GM12891 (cell line): ENCODE measurements at regions not wholly inside any gene's neighbourhood (a gene's known extent, or its start where the extent isn't known, plus 50 kb on each side); places are given as distances from the start of the nearest gene placed in this dataset.

ENCODE experiments used
- DNase-seq: peaks from one replicate; pipeline ENCODE4 v3.0.0; 2011; ENCODE audit warnings: low spot score; ENCODE audit not compliant: insufficient read length
- FAIRE-seq: peaks from 2 replicates; lab custom pipeline; 2011; peaks lifted over from hg19 to GRCh38; lab: Jason Lieb, UNC
- PAX5 ChIP-seq: IDR thresholded peaks from 2 replicates; pipeline ENCODE4 v1.6.1; 2011; ENCODE audit warnings: low read length, moderate library complexity, mild to moderate bottlenecking; ENCODE audit not compliant: insufficient read depth, severe bottlenecking
- POLR2A ChIP-seq: IDR thresholded peaks from 2 replicates; pipeline ENCODE4 v1.6.1; 2011; ENCODE audit warnings: low read depth, low read length, control low read depth
- POLR2AphosphoS5 ChIP-seq: IDR thresholded peaks from 2 replicates; pipeline ENCODE4 v1.6.1; 2011; ENCODE audit warnings: low read depth, low read length, control low read depth
- POU2F2 ChIP-seq: IDR thresholded peaks from 2 replicates; pipeline ENCODE4 v1.6.1; 2011; ENCODE audit warnings: low read depth, mild to moderate bottlenecking, control low read depth, low read length, moderate library complexity
- SPI1 ChIP-seq: IDR thresholded peaks from 2 replicates; pipeline ENCODE4 v1.6.1; 2011; ENCODE audit warnings: low read depth, low read length, control low read depth
- TAF1 ChIP-seq: IDR thresholded peaks from 2 replicates; pipeline ENCODE4 v1.6.1; 2011; ENCODE audit warnings: low read depth, low read length, control low read depth

DNA sequence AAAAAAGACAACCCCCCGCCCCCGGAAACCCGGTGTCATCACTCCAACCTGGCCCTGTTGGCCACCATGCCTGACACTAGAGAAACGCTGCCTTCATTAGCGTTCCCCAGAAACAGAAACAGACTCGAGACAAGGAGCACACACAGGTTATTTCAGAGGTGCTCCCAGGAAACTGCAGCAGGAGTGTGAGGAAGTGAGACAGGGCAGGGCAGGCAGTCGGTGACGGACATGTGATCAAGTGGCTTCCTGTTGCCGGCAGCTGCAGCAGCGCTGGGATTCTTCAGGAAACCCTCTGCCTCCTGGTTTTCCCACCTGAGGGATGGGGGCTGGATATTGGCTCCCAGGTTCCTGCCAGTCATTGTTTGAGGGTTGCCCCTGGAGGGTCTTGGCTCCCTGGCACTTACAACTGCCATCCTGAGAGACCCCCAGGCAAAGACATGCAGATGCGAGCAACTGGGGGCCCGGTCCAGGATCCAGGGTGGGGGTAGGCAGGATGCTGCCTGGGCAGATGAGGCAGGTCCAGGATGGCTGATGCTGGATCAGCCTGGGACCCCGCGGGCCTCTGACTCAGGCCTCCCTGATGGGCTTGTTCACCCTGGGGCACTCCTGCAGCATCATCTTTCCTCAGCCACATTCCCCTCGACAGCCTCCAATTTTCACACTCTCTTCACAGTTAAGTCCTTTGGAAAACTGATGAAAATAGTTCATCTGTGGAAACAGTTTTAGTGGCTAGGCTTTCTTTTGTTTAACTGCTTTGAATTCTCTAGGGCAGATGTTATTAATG, 150.7 kb upstream of the SYNDIG1 start:
- no peak for FAIRE-seq

DNA sequence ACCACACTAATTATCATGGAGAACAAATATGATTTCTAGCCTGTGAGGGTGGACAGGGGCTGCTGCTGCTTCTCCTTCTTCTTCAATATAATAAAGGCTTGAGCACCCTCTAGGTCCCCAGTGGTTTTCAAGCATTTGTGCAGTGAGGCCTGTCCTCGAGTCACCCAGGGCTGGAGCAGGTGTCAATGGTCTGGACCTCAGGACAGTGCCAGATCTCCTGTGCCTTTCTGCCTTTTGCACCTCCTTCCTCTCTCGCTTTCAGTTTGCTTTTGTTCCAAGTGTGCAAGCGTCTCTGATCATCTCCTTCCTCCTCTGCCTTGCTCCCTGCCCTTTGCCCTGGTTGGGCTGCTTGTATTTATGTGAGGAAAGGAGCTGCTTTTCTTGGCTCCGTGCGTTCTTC, 152.2 kb upstream of the SYNDIG1 start:
- FAIRE-seq (no peak), DNase-seq (no peak)
- TF ChIP-seq POLR2AphosphoS5 (no peak), TAF1 (no peak), SPI1 (no peak), POLR2A (no peak), POU2F2 (no peak), PAX5 (no peak)

More for the DNA sequence above, 150.7 kb upstream of the SYNDIG1 start:
- no peak for TF ChIP-seq POU2F2
- no peak for TF ChIP-seq POLR2AphosphoS5
- TF ChIP-seq POLR2A = no peak
- TF ChIP-seq TAF1 = no peak
- no peak for DNase-seq

DNA sequence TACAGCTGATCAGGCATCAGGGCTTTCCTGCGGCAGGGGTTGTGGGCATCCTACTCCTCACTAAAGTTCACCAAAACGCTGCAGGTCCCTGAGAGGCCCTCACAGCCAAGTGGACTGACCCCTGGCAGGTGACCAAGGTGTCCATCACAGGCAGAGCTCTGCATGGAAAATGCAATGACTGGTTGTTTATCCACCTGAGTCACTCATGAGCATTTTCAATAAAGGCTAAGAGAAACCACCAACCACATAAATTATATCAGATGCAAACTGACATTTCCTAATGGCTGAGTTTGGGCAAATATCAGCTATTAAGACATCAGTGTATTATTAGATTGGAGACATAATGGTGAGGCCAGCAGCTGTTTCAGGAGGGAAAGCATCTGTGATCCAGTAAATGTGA, 152.7 kb upstream of the SYNDIG1 start:
- FAIRE-seq = no peak
- TF ChIP-seq SPI1 (no peak), POU2F2 (no peak), POLR2A (no peak), PAX5 (no peak), POLR2AphosphoS5 (no peak), TAF1 (no peak)
- no peak for DNase-seq

DNA sequence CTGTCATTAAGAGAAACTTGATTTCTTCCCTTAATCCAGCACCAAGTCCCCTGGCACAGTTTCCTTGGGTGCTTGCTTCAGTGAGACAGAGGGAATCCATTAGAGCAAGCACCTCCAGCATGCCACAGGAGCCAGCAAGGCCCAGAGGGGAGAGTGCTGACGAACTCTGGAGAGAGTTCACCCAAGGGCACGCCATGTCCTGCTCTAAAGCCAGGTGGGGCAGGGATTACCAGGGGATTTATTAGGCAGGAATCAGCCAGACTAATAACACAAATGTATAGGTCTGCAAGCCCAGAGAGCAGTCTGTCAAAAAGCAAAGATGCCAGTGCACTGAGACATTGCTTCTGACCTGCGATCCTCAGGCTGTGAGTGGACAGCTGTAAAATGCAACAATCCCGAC, 155.4 kb upstream of the SYNDIG1 start:
- FAIRE-seq (no peak), DNase-seq (no peak)
- TF ChIP-seq PAX5 (no peak), SPI1 (no peak), POLR2AphosphoS5 (no peak), POU2F2 (no peak), POLR2A (no peak), TAF1 (no peak)

DNA sequence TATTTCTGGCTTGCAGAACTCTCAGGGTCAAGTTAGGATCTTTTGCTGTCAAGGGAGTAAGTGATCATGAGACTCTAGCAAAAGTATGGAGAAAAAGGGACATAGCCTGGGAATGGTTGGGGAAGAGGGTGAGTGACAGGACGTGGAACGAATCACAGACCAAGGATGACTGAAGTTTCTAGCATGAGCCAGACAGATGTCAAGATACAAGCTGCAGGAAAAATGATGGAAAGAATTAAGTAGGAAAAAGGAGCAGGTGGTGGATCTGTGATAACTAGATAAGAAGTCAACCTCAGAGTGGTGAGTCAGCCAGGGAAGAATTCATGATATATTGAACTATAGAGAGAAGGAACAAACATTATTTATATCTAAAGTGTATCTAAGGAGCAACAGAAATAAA, 159.8 kb upstream of the SYNDIG1 start:
- FAIRE-seq (no peak), DNase-seq (no peak)
- TF ChIP-seq POLR2A = no peak
- no peak for TF ChIP-seq POLR2AphosphoS5
- no peak for TF ChIP-seq PAX5

DNA sequence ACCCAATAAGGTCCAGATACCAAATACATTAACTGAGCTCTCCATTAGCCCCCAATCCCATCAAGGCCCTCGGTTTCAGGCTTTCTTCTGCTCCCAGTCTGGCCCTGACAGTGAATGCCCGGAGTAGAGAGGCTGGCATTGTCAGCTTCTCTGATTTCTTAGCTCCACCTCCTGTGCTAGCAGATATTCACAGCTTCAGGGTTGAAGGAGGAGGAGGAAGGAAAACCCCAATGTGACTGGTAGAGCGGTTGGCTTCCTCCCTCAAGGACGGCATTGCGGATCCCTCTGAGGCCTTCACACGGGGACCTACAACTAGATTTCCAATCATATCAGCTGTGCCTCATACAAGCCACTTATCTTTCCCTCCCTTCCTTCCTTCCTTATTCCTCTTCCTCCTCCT, 164.1 kb upstream of the SYNDIG1 start:
- TF ChIP-seq TAF1 (no peak), PAX5 (no peak), POLR2A (no peak), SPI1 (no peak), POU2F2 (no peak)
- FAIRE-seq = no peak
- DNase-seq = no peak

DNA sequence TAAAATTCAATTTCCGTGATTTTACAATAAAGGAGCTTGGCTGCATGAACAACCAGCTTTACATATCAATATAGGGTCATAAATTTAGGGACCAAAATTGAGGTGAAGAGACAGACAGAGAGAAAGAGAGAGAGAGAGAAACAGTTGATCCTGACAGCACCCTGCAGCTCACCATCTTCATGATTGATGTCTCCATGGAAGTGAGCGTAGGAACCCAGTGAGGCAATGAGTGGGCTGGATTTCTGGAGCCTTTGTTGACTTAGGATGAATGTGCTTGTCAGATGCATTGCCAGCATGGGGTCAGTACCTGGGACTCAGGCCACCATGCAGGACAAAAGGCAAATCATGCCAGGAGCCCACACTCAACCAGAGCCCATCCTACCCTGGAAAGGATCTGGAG, 165.1 kb upstream of the SYNDIG1 start:
- TF ChIP-seq TAF1 (no peak), PAX5 (no peak), POLR2AphosphoS5 (no peak), POU2F2 (no peak), POLR2A (no peak), SPI1 (no peak)
- FAIRE-seq (no peak), DNase-seq (no peak)

DNA sequence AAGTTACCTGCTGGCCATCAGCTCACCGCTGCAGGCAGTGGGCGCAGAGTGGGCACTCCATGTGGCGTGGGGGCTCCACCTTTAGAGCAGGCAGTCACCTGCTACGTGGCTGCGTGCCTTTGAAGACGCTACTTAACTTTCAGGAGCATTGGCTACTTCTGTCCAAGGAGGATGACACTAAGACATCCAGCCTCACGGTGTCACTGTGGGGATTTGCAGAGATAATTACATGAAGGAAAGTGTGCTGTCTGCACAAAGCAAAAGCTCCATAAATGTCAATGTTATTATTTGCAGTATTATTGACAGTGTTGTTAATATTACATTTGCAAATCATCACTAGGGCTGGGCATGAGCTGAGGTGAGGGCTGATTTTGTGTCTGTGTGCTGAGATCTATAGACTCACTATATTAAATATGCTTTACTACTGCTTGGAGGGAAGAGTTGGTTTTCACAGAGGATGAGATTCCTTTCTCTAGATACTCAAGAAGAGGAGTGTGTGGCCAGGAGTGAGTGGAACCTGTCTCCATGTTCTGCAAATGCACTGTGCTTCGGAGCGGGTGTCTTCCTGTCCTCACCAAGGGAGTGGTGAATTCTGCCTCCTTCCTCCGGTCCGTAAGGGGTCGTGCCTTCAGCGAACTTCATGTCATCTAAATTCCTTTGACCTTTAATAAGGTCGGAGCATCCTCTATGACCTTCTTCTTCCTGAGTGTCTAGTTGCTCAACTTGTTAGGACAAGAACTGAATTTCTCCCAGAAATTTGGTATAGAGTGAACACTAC, 165.8 kb upstream of the SYNDIG1 start:
- DNase-seq (no peak), FAIRE-seq (no peak)

DNA sequence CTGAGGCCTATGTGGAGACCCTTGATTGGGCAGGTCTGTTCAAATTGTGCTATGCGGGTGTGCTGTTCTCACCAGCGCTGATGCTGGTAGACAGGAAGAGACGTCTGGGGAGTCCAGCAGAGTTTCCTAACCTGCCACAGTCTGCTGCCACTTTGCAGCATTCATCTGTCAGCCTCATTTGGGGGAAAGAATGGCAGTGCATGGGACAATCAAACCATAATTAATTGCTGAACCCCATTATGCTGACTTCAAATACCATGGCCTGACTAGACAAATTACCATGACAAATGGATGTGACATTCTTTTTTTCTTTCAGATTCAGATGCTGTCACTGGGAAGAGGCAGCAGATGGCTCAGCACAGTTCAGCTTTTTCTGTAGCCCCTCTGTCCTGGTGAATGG, 171.4 kb upstream of the SYNDIG1 start:
- FAIRE-seq (no peak), DNase-seq (no peak)
- TF ChIP-seq TAF1 (no peak), POLR2AphosphoS5 (no peak), POU2F2 (no peak), POLR2A (no peak), SPI1 (no peak), PAX5 (no peak)

More for the DNA sequence above, 165.8 kb upstream of the SYNDIG1 start:
- TF ChIP-seq POLR2AphosphoS5 (no peak), TAF1 (no peak), SPI1 (no peak), POLR2A (no peak), POU2F2 (no peak), PAX5 (no peak)
